GM12875 (cell line): ENCODE measurements at regions not wholly inside any gene's neighbourhood (a gene's known extent, or its start where the extent isn't known, plus 50 kb on each side); places are given as distances from the start of the nearest gene placed in this dataset.

Experiments
- H3K4me3 ChIP-seq: one replicate; pipeline ENCODE4 v1.5.1; 2011; ENCODE audit warnings: low read depth, low read length, control low read depth
- TF ChIP-seq, protein P1 (sequence below): IDR thresholded peaks from 2 replicates; pipeline ENCODE4 v1.5.1; 2011; ENCODE audit warnings: low read depth, mild to moderate bottlenecking, control low read depth, inconsistent platforms, low read length, moderate library complexity, borderline replicate concordance; ENCODE audit not compliant: insufficient read depth

DNA sequence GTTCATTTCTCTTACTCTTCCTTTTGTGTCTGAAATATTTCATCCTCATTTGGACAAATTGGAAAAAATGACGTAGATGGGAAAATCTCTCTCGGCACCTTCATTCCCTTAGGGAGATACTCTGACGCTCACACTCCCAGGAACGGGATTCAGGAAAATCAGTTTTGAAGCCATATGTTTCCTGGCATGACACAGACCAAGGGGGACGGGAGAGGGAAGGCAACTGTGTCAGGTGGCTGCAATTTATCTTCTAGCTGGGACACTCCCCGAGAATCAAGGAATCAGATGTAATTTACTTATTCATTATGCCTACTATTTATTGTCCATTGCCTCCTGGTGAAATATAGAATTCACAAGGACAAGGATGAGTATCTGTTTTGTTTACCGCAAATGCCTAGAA lies 65.5 kb downstream of the IRX5 start:
- H3K4me3 ChIP-seq, result no peak overlapping the region
- TF ChIP-seq, protein P1, sequence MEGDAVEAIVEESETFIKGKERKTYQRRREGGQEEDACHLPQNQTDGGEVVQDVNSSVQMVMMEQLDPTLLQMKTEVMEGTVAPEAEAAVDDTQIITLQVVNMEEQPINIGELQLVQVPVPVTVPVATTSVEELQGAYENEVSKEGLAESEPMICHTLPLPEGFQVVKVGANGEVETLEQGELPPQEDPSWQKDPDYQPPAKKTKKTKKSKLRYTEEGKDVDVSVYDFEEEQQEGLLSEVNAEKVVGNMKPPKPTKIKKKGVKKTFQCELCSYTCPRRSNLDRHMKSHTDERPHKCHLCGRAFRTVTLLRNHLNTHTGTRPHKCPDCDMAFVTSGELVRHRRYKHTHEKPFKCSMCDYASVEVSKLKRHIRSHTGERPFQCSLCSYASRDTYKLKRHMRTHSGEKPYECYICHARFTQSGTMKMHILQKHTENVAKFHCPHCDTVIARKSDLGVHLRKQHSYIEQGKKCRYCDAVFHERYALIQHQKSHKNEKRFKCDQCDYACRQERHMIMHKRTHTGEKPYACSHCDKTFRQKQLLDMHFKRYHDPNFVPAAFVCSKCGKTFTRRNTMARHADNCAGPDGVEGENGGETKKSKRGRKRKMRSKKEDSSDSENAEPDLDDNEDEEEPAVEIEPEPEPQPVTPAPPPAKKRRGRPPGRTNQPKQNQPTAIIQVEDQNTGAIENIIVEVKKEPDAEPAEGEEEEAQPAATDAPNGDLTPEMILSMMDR, result no peak

DNA sequence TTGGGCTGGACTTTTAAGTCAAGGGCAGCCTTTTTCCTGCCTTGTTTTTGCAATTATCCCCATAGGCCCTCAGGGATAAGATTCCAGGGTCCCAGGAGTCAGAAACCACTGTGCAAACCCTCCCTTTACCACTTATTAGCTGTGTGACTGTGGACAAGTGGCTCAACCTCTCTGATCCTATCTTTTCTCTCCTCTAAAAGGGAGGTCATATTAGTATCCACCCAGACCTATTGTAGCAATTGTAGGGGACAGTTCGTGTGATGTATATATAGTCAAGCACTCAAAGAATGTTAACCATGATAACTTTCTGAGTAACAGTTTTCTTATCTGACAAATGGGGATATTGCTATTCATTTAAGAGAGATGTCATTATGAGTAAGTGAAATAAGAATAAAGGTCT lies 68.2 kb downstream of the IRX5 start:
- TF ChIP-seq, protein P1, result no peak
- H3K4me3 ChIP-seq, result no peak overlapping the region

DNA sequence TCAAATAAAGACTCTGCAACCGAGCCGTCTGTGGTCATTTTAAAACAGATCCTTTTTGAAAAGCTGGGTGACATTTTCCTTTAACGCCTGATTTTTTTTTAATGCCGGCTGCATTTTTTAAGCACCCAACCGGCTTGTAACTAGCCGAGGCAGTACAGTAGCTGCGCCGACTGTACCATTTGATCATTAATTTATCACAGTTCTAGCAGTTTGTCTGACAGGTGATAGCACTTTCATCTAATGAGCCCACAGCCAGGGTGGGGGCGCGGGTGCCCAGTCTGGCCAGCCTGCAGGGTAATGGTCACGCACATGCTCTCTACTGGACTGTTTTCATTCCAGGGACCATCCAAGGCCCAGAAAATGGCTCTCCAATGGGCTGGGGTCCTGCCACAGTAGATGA lies 68.8 kb downstream of the IRX5 start:
- H3K4me3 ChIP-seq, result no peak overlapping the region
- TF ChIP-seq, protein P1, result no peak

DNA sequence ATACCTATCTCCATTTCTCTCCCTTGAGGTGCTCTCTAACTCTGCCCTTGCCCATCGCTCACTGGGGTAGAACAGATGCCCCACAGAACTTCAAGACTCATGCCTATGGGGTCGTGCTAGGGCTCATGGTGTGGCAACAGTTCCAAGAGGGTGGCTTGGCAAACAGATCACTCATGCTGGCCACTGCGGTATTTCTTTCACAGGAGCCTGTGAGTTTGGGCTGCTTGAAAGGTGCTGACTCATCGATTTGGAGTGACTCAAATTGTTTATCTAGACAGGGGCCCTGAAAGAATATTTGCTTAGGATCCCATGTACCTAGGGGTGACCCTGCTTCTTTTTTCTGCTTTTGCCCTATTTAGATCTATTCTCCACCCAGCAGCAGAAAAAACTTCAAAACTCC lies 69.9 kb downstream of the IRX5 start:
- H3K4me3 ChIP-seq, result no peak overlapping the region
- TF ChIP-seq, protein P1, result no peak

DNA sequence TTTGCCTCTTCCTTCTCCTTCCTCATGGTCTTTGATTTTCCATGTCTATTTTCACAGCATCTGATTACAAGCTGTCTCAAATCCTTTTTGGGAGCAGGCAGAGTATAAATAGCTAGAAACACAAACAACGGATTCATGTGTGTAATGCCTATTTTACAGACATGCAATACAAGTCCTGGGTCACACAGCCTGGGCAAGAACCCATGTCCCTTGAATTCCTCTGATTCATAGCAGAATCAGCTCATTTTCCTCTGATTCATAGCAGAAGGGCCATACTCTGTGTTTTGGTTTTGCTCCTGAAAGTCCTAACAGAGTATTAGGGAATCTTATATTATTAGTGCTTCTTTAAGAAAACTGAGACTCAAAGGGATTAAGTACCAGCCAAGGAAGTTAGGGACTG lies 71.3 kb downstream of the IRX5 start:
- no peak overlapping the region for H3K4me3 ChIP-seq
- TF ChIP-seq, protein P1, result no peak

DNA sequence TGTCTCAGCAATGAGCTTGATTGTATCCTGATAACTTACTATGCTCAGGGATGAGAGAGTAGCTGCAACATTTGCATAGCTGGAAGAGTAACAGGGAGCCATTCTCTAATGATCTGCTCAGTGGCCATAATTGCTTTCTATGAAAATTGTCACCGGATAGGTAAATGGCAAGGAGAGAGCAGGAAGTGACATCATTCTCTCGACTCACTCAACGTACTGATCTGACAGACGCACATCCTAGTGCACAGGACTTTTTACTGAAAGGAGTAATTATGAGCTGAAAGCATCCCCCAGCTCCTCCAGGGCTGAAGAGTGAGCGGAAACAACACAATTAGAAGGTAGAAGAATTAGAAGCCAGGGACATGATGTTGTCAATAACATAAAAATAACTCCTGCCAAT lies 71.8 kb downstream of the IRX5 start:
- H3K4me3 ChIP-seq, result no peak overlapping the region
- TF ChIP-seq, protein P1, result no peak

DNA sequence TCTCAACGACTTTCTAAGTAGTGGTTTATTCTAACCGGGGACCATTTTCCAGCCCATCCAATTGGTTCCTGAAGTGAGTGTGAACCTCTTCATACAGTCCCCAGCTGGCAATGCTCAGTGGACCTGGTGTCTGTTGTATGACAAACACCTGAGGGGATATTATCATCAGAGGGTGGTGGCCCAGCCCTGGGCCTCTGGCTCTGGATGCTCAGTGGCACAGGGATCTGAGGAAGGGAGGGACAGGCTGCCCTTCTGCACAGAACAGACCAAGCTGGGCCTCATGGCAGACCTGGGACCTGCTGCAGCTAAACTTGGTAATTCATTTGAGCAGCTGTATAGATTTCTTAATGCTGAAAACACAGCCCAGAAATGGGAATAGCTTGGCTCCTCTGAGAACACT lies 72.6 kb downstream of the IRX5 start:
- TF ChIP-seq, protein P1, result no peak
- no peak overlapping the region for H3K4me3 ChIP-seq
